Astrocyte (in vitro differentiated cells and primary cell): ENCODE measurements at regions not wholly inside any gene's neighbourhood (a gene's known extent, or its start where the extent isn't known, plus 50 kb on each side); places are given as distances from the start of the nearest gene placed in this dataset.

Experiments used
- CTCF ChIP-seq: IDR thresholded peaks from 2 replicates; pipeline ENCODE4 v1.5.1; 2011; ENCODE audit warnings: low read depth, mild to moderate bottlenecking, inconsistent platforms, low read length, moderate library complexity; ENCODE audit not compliant: insufficient read depth
- EZH2 ChIP-seq: IDR thresholded peaks from 2 replicates; pipeline ENCODE4 v1.6.1; 2012; ENCODE audit warnings: mild to moderate bottlenecking, low read length, inconsistent platforms; ENCODE audit not compliant: insufficient read depth

GRCh38 chr14:43361751-43362150 is 1145.3 kb downstream of the FSCB start:
- TF ChIP-seq CTCF (no peak), EZH2 (no peak)
